ENCODE measurements at regions not wholly inside any gene's neighbourhood (a gene's known extent, or its start where the extent isn't known, plus 50 kb on each side); places are given as distances from the start of the nearest gene placed in this dataset.

- H3K9me3 ChIP-seq (ENCODE audit: control insufficient read depth, low read length), result no peaks in the 10 kb centered on the region
- no peak overlapping the region for H3K4me3 ChIP-seq (ENCODE audit: extremely low read depth, insufficient read depth, low read length, poor library complexity, severe bottlenecking)
- no peaks in the 10 kb centered on the region for H3K36me3 ChIP-seq (ENCODE audit: control insufficient read depth, insufficient read depth, low read length)
- no CpG with 5 or more reads among the region's 3 CpGs for WGBS, 2 experiments (ENCODE audit: insufficient coverage in 2 of 2)
- H3K27ac ChIP-seq (ENCODE audit: low read depth, low read length, severe bottlenecking), result no peak overlapping the region
- no peaks in the 10 kb centered on the region for H3K4me1 ChIP-seq (ENCODE audit: control insufficient read depth, insufficient read depth, low read length, poor library complexity, severe bottlenecking)
Measured at GRCh38 chr7:19448091-19448490, 260.7 kb downstream of the POLR1F start.

DNA sequence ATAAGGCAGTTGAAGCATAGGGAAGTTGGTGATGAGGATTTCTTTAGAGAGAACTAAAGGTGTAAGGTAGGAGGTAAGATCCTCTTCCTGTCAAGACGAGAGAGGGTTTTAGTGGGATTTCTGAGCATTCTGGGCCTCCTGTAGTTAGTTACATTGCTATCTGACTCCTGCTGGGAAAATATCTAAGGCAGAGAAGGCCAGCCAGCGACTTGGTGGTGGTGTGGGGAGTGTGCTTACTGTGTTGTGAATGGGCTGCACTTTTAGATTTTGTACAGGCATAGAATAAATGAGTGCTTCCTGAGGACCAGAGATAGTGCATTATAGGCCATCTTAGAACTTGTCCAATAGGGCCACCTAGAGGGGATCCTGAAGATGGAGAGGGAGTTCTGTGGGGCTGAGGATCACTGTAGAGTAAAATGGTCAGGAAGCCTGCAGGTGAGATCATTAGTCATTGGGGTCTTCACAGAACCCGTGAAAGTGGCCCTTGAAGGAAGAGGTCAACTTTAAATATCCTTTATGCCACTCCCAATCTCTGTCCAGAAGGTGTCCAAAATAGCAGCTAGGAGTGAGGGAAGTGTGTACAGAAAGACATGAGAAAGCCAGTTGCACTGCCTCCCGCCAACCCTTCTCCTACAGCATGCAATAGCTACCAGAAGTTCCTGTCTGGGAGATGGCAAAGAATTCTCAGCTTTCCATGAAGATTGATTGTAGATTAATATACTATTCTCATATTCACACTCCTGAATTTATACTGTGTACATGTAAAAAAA is 266.6 kb downstream of the POLR1F start:
- H3K27ac ChIP-seq (ENCODE audit: low read depth, low read length, severe bottlenecking), result no peak overlapping the region
- H3K4me3 ChIP-seq (ENCODE audit: extremely low read depth, insufficient read depth, low read length, poor library complexity, severe bottlenecking), result no peak overlapping the region
- 36 to 100% methylated on average over 1 to 2 of the region's 4 CpGs for WGBS, 2 experiments (ENCODE audit: insufficient coverage in 2 of 2)

DNA sequence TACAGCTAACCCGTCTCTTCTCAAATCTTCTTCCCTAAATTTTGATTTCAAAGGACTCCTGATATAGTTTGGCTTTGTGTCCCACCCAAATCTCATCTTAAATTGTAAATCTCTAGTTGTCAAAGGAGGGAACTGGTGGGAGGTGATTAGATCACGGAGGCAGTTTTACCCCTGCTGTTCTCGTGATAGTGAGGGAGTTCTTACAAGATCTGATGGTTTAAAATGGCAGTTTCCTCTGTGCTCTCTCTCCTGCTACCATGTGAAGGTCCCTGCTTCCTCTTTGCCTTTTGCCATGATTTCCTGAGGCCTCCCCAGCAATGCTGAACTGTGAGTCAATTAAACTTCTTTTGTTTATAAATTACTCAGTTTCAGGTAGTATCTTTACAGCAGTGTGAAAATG is 269.3 kb downstream of the POLR1F start:
- Histone ChIP-seq H3K27ac (ENCODE audit: low read depth, low read length, severe bottlenecking) (no peak overlapping the region), H3K4me3 (ENCODE audit: extremely low read depth, insufficient read depth, low read length, poor library complexity, severe bottlenecking) (no peak overlapping the region), H3K4me1 (ENCODE audit: control insufficient read depth, insufficient read depth, low read length, poor library complexity, severe bottlenecking) (no peaks in the 10 kb centered on the region), H3K36me3 (ENCODE audit: control insufficient read depth, insufficient read depth, low read length) (no peaks in the 10 kb centered on the region), H3K9me3 (ENCODE audit: control insufficient read depth, low read length) (no peaks in the 10 kb centered on the region)
- WGBS, 2 experiments (ENCODE audit: insufficient coverage in 2 of 2), result 52% methylated on average over 2 of the region's 3 CpGs; no CpG with 5 or more reads in 1 of the 2 experiments

More for the DNA sequence above, 266.6 kb downstream of the POLR1F start:
- Histone ChIP-seq H3K36me3 (ENCODE audit: control insufficient read depth, insufficient read depth, low read length) (no peaks in the 10 kb centered on the region), H3K9me3 (ENCODE audit: control insufficient read depth, low read length) (no peaks in the 10 kb centered on the region), H3K4me1 (ENCODE audit: control insufficient read depth, insufficient read depth, low read length, poor library complexity, severe bottlenecking) (no peaks in the 10 kb centered on the region)

DNA sequence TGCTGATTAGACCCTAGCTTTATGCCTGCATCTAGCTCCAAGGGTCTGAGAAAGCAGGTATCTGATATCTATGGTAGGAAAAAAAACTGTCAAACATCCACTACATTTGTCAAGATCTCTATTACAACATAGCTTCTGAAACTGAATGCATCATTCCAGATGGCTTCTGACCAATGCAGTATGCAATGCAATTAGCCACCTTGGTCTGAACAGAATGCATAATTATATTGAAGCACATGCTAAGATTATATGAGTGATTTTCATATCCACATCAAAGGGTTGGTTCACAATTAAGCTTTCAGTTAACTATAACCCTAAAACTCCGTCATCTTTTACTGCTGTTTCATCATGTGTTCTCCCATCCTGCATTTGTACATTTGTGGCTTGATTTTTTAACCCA is 271.4 kb downstream of the POLR1F start:
- Histone ChIP-seq H3K36me3 (ENCODE audit: control insufficient read depth, insufficient read depth, low read length) (no peaks in the 10 kb centered on the region), H3K4me1 (ENCODE audit: control insufficient read depth, insufficient read depth, low read length, poor library complexity, severe bottlenecking) (no peaks in the 10 kb centered on the region), H3K4me3 (ENCODE audit: extremely low read depth, insufficient read depth, low read length, poor library complexity, severe bottlenecking) (no peak overlapping the region), H3K9me3 (ENCODE audit: control insufficient read depth, low read length) (no peaks in the 10 kb centered on the region), H3K27ac (ENCODE audit: low read depth, low read length, severe bottlenecking) (no peak overlapping the region)
- 90 to 100% methylated on average over 1 of the region's 1 CpG for WGBS, 2 experiments (ENCODE audit: insufficient coverage in 2 of 2)

DNA sequence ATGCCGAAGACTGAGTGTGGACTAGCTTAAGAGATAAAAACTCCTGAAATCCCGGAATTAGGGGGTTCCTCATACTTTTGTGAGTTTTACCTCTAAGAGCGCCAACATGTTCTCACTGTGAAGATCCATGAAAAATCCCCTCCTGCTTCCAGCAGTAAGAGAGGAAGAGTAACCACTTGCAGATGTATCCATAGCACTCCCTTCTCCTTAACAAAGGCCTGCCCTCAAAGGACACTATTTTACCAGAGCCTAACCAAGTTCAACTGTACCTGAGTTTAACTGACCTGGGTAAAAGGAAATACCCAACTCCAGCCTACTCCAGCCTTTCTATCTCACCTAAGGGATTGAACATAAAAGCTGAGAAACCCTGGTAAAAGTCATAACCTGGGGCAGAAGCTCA is 280.9 kb downstream of the POLR1F start:
- WGBS, 2 experiments (ENCODE audit: insufficient coverage in 2 of 2), result 72 to 86% methylated on average over 1 to 2 of the region's 3 CpGs
- Histone ChIP-seq H3K36me3 (ENCODE audit: control insufficient read depth, insufficient read depth, low read length) (no peaks in the 10 kb centered on the region), H3K27ac (ENCODE audit: low read depth, low read length, severe bottlenecking) (no peak overlapping the region)

DNA sequence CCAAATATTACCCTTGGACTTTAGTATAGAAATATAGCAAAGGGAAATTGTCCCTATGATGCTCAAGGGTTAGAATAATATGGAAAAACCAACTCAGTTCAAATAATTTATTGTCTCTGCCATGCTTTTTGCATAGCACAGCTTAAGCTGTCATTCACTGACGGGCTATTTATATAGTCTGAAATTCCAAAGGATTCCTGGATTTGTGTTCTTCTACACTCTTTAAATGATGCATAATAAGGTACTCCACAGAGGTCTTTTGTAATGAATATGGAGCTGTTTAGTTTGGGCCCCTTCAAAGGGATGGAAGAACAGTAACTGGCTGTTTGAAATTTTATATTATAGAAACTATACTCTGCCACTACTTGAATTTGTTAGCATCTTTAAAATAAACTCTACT is 276.6 kb upstream of the FERD3L start:
- H3K36me3 ChIP-seq (ENCODE audit: control insufficient read depth, insufficient read depth, low read length), result no peaks in the 10 kb centered on the region
- H3K27ac ChIP-seq (ENCODE audit: low read depth, low read length, severe bottlenecking), result no peak overlapping the region
- no peak overlapping the region for H3K4me3 ChIP-seq (ENCODE audit: extremely low read depth, insufficient read depth, low read length, poor library complexity, severe bottlenecking)
- 50% methylated on average over 1 of the region's 1 CpG; no CpG with 5 or more reads in 1 of the 2 experiments for WGBS, 2 experiments (ENCODE audit: insufficient coverage in 2 of 2)
- H3K4me1 ChIP-seq (ENCODE audit: control insufficient read depth, insufficient read depth, low read length, poor library complexity, severe bottlenecking), result no peaks in the 10 kb centered on the region
- H3K9me3 ChIP-seq (ENCODE audit: control insufficient read depth, low read length), result no peaks in the 10 kb centered on the region

More for the DNA sequence above, 280.9 kb downstream of the POLR1F start:
- Histone ChIP-seq H3K4me3 (ENCODE audit: extremely low read depth, insufficient read depth, low read length, poor library complexity, severe bottlenecking) (no peak overlapping the region), H3K9me3 (ENCODE audit: control insufficient read depth, low read length) (no peaks in the 10 kb centered on the region), H3K4me1 (ENCODE audit: control insufficient read depth, insufficient read depth, low read length, poor library complexity, severe bottlenecking) (no peaks in the 10 kb centered on the region)

DNA sequence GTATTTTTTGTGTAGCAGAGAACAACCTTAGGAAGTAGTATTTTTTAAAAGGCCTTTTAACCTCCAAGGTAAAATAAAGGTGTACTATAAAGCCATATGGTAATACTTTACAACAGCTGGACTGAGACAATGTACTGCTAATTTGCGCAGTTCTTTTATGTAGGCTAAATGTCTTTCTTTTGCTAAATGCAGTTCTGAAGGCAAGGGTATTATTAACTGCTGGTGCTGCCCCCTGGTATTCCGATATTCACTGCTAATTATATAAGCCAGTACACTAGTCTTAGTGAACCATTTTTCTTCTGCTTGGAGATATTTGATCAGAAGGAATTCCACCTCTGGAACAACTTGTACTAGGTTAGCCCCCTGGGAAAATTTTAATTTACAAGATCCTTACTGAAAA is 272.0 kb upstream of the FERD3L start:
- H3K9me3 ChIP-seq (ENCODE audit: control insufficient read depth, low read length), result no peaks in the 10 kb centered on the region
- H3K36me3 ChIP-seq (ENCODE audit: control insufficient read depth, insufficient read depth, low read length), result no peaks in the 10 kb centered on the region
- no peak overlapping the region for H3K4me3 ChIP-seq (ENCODE audit: extremely low read depth, insufficient read depth, low read length, poor library complexity, severe bottlenecking)
- no peaks in the 10 kb centered on the region for H3K4me1 ChIP-seq (ENCODE audit: control insufficient read depth, insufficient read depth, low read length, poor library complexity, severe bottlenecking)
- 100% methylated on average over 1 of the region's 2 CpGs; no CpG with 5 or more reads in 1 of the 2 experiments for WGBS, 2 experiments (ENCODE audit: insufficient coverage in 2 of 2)
- no peak overlapping the region for H3K27ac ChIP-seq (ENCODE audit: low read depth, low read length, severe bottlenecking)

GRCh38 chr7:19415123-19415522 is 269.9 kb upstream of the FERD3L start:
- WGBS, 2 experiments (ENCODE audit: insufficient coverage in 2 of 2), result 75% methylated on average over 1 of the region's 2 CpGs; no CpG with 5 or more reads in 1 of the 2 experiments
- Histone ChIP-seq H3K9me3 (ENCODE audit: control insufficient read depth, low read length) (no peaks in the 10 kb centered on the region), H3K4me1 (ENCODE audit: control insufficient read depth, insufficient read depth, low read length, poor library complexity, severe bottlenecking) (no peaks in the 10 kb centered on the region), H3K36me3 (ENCODE audit: control insufficient read depth, insufficient read depth, low read length) (no peaks in the 10 kb centered on the region), H3K27ac (ENCODE audit: low read depth, low read length, severe bottlenecking) (no peak overlapping the region), H3K4me3 (ENCODE audit: extremely low read depth, insufficient read depth, low read length, poor library complexity, severe bottlenecking) (no peak overlapping the region)

DNA sequence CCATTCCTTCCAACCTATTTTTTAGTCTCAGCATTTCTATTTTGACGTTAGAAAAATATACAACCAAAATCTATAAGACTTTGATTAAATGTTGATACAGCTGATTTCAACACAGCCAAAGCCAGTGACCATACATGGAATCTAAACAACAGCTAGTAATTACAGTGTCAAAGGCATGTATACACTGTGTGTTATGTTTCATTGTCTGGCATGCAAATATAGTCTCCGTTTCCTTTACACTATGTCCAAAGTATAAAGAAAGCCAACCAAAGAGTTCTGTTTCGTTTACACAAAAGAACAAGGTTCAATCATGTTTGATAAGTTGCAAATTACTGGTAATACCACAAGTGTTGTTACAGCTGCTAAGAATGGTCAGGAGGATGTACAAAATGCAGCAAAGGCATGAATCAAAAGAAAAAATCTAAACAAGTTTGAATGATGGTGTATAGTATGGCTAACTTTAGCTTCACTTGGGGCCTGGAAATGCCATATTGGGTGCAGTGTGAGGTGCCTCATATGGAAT is 268.3 kb upstream of the FERD3L start:
- no peaks in the 10 kb centered on the region for H3K9me3 ChIP-seq (ENCODE audit: control insufficient read depth, low read length)
- no peaks in the 10 kb centered on the region for H3K36me3 ChIP-seq (ENCODE audit: control insufficient read depth, insufficient read depth, low read length)
- H3K27ac ChIP-seq (ENCODE audit: low read depth, low read length, severe bottlenecking), result no peak overlapping the region
- peaks cover 3% of the 10 kb centered on the region for H3K4me1 ChIP-seq (ENCODE audit: control insufficient read depth, insufficient read depth, low read length, poor library complexity, severe bottlenecking)
- no peak overlapping the region for H3K4me3 ChIP-seq (ENCODE audit: extremely low read depth, insufficient read depth, low read length, poor library complexity, severe bottlenecking)
- 85 to 100% methylated on average over 1 to 2 of the region's 3 CpGs for WGBS, 2 experiments (ENCODE audit: insufficient coverage in 2 of 2)

- Histone ChIP-seq H3K36me3 (ENCODE audit: control insufficient read depth, insufficient read depth, low read length) (no peaks in the 10 kb centered on the region), H3K27ac (ENCODE audit: low read depth, low read length, severe bottlenecking) (no peak overlapping the region), H3K4me3 (ENCODE audit: extremely low read depth, insufficient read depth, low read length, poor library complexity, severe bottlenecking) (no peak overlapping the region), H3K9me3 (ENCODE audit: control insufficient read depth, low read length) (no peaks in the 10 kb centered on the region), H3K4me1 (ENCODE audit: control insufficient read depth, insufficient read depth, low read length, poor library complexity, severe bottlenecking) (peaks cover 4% of the 10 kb centered on the region)
- WGBS, 2 experiments (ENCODE audit: insufficient coverage in 2 of 2), result no CpG with 5 or more reads among the region's 3 CpGs
Measured at GRCh38 chr7:19410691-19411090, 265.5 kb upstream of the FERD3L start.

GRCh38 chr7:19410106-19410505 is 264.9 kb upstream of the FERD3L start:
- H3K4me1 ChIP-seq (ENCODE audit: control insufficient read depth, insufficient read depth, low read length, poor library complexity, severe bottlenecking), result peaks cover 10% of the 10 kb centered on the region
- H3K4me3 ChIP-seq (ENCODE audit: extremely low read depth, insufficient read depth, low read length, poor library complexity, severe bottlenecking), result no peak overlapping the region
- H3K9me3 ChIP-seq (ENCODE audit: control insufficient read depth, low read length), result no peaks in the 10 kb centered on the region
- H3K27ac ChIP-seq (ENCODE audit: low read depth, low read length, severe bottlenecking), result no peak overlapping the region
- no peaks in the 10 kb centered on the region for H3K36me3 ChIP-seq (ENCODE audit: control insufficient read depth, insufficient read depth, low read length)
